ENCODE measurements at regions not wholly inside any gene's neighbourhood (a gene's known extent, or its start where the extent isn't known, plus 50 kb on each side); places are given as distances from the start of the nearest gene placed in this dataset.

- no peak overlapping the region for H3K4me3 ChIP-seq (ENCODE audit: low read length)
- TF ChIP-seq, protein P1, sequence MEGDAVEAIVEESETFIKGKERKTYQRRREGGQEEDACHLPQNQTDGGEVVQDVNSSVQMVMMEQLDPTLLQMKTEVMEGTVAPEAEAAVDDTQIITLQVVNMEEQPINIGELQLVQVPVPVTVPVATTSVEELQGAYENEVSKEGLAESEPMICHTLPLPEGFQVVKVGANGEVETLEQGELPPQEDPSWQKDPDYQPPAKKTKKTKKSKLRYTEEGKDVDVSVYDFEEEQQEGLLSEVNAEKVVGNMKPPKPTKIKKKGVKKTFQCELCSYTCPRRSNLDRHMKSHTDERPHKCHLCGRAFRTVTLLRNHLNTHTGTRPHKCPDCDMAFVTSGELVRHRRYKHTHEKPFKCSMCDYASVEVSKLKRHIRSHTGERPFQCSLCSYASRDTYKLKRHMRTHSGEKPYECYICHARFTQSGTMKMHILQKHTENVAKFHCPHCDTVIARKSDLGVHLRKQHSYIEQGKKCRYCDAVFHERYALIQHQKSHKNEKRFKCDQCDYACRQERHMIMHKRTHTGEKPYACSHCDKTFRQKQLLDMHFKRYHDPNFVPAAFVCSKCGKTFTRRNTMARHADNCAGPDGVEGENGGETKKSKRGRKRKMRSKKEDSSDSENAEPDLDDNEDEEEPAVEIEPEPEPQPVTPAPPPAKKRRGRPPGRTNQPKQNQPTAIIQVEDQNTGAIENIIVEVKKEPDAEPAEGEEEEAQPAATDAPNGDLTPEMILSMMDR (conservative IDR thresholded peaks at IDR 0.05; ENCODE audit: low read length) = no peak
- peak; percentile 22 for DNase-seq (ENCODE audit: low read depth)
Measured at GRCh38 chr15:66894986-66895780, 170.2 kb upstream of the SMAD3 start.

DNA sequence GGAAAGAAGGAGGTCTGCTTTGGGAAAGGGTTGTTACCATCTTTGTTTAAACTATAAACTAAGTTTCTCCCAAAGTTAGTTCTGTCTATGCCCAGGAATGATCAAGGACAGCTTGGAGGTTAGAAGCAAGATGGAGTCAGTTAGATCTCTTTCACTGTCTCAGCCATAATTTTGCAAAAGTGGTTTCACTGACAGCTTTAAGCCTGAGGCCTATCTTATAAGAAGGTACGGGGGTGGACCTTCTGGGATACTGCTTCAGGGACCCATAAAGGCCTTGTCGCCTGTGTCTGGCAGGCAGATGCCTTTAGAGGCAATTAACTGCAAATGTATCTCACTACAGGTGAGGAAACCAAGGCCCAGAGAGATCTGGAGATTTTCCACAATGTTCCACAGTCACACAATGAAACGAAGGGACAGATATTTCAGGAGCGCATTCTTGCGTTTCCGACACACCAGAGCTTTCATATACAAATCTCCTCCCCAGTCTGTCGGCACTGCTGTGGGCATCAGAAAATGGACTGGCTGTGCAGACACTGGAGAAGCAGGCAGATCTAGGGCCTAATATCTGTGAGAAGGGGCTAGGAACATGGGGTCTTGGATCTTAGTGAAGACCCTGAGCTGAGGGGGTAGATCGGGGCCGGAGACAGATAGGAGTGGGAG lies 169.5 kb upstream of the SMAD3 start:
- DNase-seq (ENCODE audit: low read depth) = no peak
- H3K4me3 ChIP-seq (ENCODE audit: low read length) = no peak overlapping the region
- TF ChIP-seq, protein P1 (conservative IDR thresholded peaks at IDR 0.05; ENCODE audit: low read length) = no peak

GRCh38 chr15:66896611-66897010 lies 168.8 kb upstream of the SMAD3 start:
- no peak overlapping the region for H3K4me3 ChIP-seq (ENCODE audit: low read length)
- no peak for DNase-seq (ENCODE audit: low read depth)
- TF ChIP-seq, protein P1 (conservative IDR thresholded peaks at IDR 0.05; ENCODE audit: low read length) = no peak

GRCh38 chr15:66897416-66897815 lies 168.0 kb upstream of the SMAD3 start:
- no peak overlapping the region for H3K4me3 ChIP-seq (ENCODE audit: low read length)
- TF ChIP-seq, protein P1 (conservative IDR thresholded peaks at IDR 0.05; ENCODE audit: low read length) = no peak
- no peak for DNase-seq (ENCODE audit: low read depth)

DNA sequence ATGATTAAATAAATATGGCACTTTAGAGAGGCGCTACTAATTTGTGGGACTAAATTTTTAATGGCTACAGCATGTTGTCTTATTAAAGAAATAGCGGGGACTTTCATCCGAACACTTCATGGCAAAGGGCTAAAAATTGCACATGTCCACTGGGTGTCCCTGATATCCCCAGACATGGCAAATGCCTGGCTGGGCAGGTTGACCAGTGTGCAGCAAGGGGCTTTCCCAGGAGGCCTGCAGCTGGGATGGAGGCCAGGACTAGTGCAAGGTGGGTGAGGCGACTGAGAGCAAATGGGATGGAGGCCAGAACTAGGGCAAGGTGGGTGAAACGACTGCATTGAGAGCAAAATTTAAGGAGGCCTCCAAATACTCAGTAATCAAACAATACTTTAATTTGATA lies 167.4 kb upstream of the SMAD3 start:
- no peak for DNase-seq (ENCODE audit: low read depth)
- TF ChIP-seq, protein P1 (conservative IDR thresholded peaks at IDR 0.05; ENCODE audit: low read length) = no peak
- no peak overlapping the region for H3K4me3 ChIP-seq (ENCODE audit: low read length)

GRCh38 chr15:66898656-66899386 lies 166.6 kb upstream of the SMAD3 start:
- TF ChIP-seq, protein P1 (conservative IDR thresholded peaks at IDR 0.05; ENCODE audit: low read length) = no peak
- no peak for DNase-seq (ENCODE audit: low read depth)
- no peak overlapping the region for H3K4me3 ChIP-seq (ENCODE audit: low read length)
